GDM1 (cell line): ENCODE measurements at regions not wholly inside any gene's neighbourhood (a gene's known extent, or its start where the extent isn't known, plus 50 kb on each side); places are given as distances from the start of the nearest gene placed in this dataset.

ENCODE experiments used
- DNase-seq: peaks from one replicate; lab custom pipeline; 2025; lab: John Stamatoyannopoulos, UW

DNA sequence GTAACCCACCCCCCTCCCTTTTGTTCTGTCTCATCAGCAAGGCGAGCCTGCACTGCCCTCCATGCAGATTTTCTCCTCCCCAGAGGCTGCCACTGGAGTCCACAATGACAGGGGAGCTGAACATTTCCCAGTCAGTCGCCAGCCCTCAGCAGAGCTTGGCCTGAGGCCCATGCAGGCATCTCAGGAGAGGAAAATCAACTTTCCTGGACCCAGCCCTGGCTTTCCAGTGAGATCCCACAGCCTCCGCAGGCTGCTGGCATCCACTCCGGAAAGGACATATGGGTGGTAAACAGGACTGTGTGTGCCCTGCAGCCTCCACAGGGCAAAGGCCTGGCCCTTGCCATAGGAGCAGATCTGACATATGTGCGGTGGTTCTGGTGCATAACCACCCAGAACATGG lies 253.8 kb downstream of the TNS1 start:
- no peak for DNase-seq

DNA sequence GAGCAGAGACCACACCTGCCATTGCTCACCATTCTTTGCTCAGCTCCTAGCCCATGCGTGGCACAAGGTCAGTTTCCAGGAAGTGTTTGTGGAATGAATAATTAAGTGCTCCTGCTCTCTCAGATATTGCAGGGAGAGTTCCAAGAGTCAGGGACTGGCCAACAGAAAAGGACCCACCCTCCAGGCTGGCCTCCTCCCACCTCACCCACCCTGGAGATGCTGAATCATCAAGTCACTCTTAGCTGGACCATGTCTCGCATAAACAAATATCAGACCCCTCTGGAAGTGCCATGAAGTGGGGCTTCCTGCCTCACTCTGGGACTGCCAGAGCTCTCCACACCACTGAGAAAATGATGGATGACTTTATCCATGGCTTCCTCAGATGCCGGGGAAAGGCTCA lies 256.0 kb downstream of the TNS1 start:
- no peak for DNase-seq

DNA sequence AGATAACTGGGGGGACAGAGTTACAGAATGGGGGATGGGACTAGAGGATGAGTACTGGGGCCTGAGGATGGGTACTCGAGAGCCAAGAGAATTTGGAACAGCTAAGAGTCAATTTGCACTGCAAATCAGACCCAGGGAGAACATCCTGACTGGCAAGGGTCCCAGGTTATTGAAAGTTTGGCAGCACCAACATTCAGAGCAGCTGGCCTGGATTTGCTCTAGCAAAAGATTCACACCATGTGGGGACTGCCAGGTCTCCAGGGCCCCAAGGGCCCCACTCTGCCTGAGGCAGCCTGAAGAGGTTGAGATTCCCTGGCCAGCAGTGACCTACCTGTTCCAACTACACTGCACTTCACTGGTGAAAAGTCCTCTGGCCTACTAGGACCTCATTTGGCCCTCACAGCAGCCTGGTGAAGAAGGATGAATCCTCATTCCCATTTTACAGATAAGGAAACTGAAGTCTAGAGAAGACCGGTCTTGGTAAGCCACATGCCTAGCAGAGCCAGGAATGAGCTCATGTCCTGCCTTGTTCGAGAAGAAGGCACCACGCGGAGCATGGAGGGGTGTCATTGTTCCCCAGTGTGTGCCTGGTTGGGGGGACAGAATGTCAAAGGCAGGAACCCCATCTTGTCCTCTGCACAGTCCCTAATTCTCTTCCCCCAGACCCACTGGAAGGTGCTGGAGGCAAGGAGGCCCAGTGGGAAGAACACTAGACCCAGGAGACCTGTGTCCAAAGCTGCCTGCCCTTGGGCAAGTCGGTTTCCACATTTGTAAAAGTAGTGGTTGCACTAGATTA lies 258.6 kb downstream of the TNS1 start:
- no peak for DNase-seq

DNA sequence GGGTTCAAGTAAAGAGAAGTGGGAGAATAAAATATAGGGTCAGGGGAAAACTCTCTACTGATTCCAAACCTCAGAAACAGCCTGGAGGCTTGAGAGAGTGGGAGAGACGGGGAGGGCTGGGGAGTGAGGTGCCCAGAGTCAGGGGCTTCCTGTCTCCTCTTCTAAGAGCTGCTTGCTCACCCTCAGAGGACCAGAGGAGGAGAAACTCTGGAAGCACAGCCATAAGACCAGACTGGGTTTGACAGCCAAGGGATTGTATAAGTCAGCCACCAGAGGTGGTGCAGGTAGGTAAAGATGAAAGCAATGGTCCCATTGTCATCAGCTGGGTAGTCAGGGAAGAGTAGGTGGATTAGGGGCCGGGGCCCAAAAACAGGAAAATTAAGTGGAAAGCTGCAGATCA lies 259.4 kb downstream of the TNS1 start:
- no peak for DNase-seq

DNA sequence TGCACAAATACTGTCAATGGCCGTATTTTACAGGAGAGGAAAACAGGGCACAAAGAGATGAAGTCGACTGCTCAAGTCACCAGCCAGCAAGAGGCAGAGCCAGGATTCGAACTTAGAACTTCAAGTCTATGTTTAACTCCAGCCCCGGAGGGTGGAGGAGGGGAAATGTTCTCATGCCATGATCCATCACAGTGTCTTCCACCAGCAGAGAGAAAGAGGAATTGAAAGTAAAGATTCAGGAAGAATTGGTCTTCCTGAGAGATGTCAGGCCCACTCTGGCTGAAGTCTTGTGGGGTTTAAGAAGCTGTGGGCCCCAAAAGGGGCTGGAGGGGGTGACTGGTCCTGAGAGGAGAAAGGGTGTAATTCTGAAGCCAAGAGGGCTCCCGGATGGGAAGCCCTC lies 260.0 kb downstream of the TNS1 start:
- no peak for DNase-seq

DNA sequence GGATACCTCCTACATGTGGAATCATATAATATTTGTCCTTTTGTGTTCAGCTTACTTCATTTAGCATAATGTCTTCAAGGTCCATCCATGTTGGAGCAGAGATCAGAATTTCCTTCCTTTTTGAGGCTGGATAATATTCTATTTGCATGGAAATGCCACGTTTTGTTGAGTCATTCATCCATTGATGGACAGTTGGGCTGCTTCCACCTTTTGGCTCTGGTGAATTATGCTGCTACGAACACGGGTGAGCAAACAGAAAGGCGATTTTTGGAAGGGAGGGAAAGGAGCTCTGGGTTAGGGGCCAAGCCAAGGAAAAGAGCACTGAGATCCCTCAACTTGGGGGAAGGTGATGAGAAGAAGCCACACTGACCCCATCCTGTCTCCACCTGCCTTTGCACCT lies 260.5 kb downstream of the TNS1 start:
- no peak for DNase-seq

DNA sequence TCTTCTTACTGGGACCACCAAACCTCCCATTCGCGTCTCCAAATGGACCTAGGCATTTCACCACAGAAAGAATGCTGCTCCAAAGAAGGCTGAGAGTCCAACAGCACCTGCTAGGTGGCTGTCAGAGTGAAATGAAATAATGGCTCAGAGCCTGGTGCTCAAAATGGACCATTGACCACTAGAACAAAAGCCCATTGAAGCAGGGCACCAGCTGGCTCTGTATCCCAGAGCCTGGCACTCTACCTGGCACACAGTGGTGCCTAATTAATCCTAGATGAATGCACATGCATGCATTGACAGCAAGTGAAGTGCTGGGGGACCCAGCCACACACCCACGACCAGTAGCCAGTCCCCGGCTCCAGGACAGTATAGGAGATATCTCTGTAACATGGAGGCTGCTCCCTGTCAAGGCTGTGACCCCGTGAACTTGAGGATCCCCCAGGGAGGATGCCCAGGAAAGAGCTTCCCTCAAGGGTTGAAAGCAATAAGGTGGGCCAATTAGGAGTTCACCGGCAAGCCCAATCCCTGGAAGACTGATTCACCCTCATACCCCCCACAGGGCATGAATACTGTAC lies 261.3 kb downstream of the TNS1 start:
- no peak for DNase-seq

DNA sequence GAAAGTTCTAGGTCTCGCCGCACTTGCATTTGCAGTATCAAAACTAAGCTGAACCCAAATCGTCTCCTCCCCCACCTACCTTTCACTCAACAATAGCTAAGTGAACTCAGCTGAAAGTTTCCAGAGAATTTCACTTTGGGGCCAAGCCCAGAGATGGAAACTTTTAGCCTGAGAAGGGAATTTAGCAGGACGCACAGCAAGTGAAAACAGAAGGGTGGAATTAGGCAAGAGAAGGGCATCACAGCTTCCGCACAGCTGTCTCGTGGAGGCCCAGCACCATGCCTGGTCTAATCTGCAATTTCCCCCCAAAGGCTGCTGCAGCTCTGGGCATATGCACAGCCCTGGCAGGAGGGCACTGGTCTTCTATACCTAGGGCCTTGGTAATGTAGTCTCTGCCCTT lies 262.0 kb downstream of the TNS1 start:
- no peak for DNase-seq

DNA sequence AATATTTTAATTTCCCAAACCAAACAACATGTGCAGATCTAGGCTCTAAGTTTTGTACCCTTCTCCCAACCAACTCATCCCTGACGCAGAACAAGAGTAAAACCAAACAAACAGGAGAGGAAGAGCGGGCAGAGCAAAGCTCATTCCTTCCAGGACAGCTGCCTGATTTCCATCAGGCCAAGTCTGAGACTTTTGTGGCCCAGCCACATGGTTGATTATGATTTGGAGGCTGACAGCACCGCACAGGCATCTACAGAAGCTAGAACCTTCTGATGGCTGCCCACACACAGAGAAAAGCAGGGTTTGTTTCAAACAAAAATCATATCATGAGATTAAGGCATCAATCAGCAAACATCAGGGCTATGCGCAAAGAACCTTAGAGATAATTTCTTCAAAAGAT lies 262.6 kb downstream of the TNS1 start:
- no peak for DNase-seq

DNA sequence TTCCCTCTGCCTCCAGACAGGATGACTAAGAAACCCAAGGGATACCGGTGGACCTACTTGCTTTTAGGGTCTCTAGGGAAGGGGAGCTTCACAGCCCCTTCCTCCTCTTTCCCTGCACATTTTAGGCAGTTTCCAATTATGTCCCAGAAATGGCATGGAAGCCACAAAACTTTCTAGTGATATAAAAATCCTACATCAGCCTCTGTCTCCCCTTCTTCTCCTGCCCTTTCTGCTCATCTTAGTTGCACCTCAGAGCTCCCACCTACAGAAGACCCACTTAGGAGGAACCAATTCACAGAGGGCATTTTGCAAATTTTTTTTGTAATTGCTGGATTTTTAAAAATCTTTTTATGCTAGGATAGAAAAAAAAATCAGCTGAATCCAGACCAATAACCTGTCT lies 263.1 kb downstream of the TNS1 start:
- DNase-seq, result no peak

DNA sequence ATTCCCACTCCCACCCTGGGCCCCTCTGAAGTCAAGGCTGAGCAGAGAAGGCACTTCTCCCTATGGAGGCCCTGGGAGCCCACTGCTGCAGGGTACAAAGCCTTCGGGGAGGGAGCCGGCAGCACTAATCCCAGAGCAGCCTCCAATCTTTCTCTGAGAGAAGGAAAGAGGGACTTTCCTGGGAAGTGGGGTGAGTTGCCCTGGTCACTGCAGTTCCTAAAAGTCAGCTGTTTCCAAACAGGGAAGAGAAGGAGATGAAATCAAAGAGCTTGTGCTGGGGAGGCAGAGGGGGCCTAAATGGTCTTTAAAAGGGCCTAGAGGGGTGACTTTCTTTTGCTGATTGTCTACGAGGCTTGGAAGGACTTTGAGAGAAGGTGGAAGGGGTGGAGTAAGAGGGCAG lies 264.7 kb downstream of the TNS1 start:
- no peak for DNase-seq

DNA sequence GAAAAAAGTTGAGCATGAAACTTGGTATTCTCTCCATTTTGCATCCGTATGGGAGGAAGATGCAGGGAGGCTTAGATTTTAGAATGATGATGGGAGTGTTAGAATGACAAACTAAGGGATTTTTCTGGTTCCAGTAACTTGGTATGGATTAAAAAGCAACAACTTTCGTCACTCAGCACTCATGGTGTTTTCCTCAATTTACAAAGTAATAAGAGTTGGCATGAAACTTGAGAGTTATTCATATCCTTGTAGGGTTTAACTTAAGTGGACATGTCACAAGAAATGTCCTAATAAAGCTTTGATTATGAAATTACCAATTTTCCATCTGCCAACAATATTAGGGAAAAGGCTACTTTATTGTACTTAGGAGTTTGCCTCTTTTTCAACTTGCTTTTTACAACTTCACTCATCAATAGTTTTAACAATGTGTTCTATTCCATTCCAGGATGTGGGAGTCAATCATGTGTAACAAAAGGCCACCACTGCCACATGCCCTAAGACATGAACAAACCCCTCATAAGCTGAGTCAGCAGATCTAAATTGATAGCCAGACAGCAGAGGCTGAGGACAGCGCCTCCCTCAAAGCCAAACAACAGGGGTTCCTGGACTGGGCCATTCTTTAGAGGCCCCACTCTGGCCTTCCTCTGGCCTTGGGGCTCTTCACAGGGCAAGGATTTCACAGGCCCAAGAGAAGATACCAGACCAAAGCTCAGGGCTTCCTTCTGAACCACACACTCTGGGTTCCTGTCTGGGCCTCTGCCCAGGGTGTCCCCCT lies 265.8 kb downstream of the TNS1 start:
- no peak for DNase-seq

DNA sequence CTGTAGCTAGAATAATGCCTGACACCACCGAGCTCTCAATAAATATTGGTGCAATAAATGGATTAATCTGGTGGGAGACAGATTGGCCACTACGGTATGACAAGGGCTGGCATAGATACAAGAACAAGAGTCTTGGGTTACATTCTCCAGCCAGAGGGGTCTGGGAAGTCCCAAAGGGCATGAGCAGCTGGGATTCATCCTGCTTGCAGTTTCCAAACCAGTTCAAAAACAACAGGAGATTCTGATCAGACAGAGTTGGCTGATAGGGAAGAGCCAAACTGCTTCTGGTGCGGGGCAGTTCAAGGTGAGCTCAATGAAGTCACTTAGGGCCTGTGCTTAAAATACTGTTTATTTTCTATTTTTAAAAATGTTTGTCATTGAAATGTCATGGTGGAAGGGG lies 266.9 kb downstream of the TNS1 start:
- no peak for DNase-seq

DNA sequence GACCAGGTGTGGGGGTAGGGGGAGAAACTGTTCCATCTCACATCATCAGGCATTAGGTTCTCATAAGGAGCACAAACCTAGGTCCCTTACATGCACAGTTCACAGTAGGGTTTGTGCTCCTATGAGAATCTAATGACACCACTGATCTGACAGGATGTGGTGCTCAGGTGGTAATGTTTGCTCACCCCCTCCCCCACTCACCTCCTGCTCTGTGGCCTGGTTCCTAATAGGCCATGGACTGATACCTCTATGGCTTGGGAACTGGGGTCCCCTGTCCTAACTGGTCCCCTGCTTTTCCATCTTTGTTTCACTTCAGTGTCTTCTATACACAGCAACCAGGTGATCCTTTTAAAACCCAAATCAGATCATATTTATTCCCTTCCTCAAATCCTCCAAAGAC lies 267.8 kb downstream of the TNS1 start:
- DNase-seq, result no peak

DNA sequence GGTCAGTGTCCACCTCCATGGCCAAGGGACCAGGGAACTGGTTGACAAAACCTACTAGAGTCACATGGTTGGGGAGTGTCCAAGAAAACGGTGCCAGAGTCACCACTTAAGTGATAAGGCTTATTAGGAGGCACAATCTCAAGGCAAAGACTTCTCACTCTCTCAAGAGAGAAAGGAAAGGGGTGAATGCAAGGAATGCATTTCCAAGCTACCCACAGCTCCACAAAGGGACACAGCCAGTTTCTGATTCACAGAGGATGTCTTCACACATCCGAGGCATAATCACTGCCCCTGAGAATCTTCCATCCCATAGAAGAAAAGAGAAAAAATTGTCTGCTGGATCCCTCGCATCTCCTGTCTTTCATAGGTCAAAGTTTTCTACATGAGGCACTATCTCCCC lies 269.3 kb downstream of the TNS1 start:
- no peak for DNase-seq

DNA sequence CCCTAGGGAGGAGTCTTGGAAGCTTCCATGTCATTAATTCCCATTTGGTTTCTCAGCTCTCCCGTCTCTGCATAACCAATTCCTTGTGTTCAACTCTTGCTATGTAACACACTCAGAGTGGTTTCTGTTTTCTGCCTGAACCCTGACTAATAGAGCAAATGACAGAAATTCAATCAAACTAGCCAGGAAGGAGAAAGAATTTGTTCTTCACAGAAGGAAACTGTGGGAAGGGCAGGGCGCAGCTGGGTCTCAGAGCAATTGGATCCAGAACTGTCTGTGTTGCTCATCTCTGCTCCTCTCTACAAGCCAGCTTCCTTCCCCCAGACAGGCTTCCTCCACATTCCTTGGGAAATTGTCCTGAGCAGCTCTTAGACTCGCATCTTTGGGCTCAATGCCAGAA lies 269.8 kb downstream of the TNS1 start:
- no peak for DNase-seq

DNA sequence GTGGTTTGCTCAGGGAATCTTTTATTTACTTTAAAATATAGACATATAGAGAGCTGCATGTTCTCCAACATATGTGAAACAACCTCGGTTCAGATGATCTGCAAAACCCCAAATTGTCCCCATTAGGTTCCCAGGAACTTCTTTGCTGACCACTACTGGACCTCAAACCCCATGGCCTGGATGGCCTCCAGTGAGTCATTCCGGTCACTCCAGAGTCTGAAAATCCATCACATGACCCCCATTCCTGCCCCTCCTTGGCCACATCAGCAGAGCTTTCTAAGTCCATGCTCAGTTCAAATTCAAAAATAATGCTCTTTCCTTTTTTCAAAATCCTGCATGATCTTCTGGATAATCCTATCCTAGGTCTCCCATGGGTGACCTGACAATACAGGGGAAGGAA lies 271.0 kb downstream of the TNS1 start:
- DNase-seq, result no peak

DNA sequence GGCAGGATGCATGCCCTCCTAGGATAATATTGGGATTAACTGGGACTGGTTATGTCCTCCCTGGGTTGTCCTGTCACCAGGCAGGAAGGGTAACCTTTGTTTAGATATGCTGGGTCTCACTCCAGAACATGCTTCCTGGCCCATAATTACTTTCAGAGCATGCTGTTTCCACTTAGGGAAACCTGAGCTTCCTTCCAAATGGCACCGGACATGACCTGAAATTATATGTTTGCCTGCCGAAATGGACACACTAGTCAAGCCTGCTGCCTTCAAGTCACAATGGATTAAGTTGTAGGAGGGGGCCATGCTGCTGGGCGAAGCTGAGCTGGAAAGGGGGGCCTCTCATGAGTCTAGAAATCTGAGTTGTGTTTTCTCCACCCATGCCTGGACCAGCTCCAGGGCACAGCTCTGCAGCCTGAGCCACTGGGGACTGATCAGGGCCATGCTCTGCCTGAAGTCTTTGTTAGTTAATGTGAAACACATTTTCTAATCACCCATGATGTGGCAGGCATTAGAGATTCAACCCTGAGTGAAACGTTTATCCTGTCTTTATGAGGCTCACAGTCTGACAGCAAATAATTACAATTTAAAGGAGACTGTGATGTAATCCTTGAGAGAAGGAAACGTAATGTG lies 273.3 kb downstream of the TNS1 start:
- no peak for DNase-seq

DNA sequence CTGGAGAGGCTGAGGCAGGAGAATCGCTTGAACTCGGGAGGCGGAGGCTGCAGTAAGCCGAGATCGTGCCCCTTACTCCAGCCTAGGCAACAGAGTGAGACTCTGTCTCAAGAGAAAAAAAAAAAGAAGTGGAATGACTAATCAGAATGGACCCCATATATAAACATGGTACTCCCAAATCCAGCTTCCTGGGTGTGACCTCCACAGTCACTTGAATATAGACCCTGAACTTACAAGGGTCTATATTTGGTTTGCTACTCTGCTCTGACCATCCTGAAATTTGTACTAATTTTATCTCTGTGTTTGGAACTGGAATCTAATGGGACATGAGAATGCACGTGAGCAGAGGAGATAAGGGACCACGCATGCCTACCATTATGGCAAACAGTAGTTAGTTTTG lies 275.0 kb downstream of the TNS1 start:
- DNase-seq, result no peak

DNA sequence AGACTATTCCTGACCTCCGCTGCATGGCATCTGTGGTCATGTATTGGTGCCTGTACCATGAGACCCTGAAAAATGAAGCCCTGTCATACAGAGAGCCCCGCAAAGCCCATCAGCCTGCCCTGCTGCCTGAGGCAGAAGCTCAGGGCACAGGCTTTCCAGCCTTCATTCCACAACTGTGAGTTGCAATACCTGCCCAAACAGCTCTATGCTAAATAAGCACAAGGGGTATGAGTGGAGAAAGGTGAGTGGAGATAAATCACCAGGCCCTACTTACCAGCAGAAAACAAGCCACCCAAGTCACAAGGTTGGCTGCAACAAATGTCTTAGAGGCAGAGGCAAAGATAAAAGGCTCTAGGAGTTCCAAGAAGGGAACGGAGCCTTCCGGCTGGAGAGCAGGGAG lies 277.4 kb downstream of the TNS1 start:
- DNase-seq, result no peak

DNA sequence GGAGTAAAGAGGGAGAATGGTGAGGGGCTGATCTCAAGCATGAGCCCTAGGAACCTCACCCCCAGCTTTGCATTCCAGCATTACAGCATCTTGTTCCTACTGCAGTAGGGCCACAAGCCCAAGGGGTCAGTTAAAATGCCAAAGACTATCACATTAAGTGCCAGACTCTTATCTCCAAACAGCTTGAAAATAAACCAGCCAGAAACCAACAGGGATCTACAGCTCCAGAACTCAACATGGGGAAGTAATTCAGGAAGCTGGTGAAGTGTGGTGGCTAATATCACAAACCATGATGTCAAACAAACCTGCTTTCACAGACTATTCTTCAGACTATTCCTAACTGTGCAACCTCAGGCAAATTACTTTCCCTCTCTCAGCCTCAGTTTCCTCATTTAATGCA lies 278.3 kb downstream of the TNS1 start:
- DNase-seq, result no peak

DNA sequence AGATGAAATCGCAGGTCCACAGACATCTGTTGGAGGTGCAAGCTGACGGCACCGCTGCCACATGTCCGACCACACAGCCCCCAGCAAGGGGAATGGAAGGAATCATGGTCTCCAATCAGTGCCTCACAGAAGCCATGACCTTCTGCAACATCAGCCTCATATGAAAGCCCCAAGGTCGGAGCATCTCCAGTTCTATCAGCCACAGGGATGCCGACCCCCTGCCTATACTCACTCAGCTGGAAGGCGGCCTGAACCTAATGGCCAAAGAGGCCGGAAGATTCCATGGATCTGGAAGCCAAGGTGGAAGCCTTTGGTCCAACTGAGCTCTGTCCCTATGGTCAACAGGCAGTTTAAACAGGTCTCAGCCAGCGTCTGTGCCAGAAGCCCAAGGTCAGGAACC lies 278.8 kb downstream of the TNS1 start:
- no peak for DNase-seq

DNA sequence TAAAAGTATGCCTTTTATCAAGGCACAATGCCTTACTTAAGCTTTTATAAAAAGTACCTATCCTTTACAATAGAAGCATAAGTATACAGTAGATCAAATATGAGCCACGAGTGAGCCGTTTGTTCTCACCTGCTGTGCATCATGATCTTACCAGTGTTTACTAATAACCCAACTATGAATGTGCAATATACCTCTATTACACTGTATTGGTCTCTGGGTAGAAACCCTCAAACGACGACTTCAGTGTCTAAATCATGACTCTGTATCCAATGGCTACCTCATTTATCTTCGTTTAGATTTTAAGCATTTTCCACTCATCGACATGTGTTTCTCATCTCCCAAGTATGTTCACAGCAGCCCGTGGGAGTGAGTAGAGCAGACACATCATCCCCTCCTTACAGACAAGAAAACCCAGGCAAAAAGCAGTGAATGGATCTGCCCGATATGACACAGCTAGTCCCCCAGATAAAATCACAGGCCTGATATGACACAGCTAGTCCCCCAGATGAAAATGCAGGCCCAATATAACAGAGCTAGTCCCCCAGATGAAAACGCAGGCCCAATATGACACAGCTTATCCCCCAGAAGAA lies 279.8 kb downstream of the TNS1 start:
- no peak for DNase-seq
